ENCODE measurements at regions not wholly inside any gene's neighbourhood (a gene's known extent, or its start where the extent isn't known, plus 50 kb on each side); places are given as distances from the start of the nearest gene placed in this dataset.
"Not testable (repeated sequence)": the region's sequence is repeated elsewhere in the genome, so short reads cannot be mapped to it uniquely, and the experiment has no call there.

GRCh38 chr10:62496925-62497324 is 122.8 kb downstream of the ZNF365 start:
- no peak overlapping the region for H3K4me3 ChIP-seq (ENCODE audit: low read depth, low read length)
- TF ChIP-seq, protein P1, sequence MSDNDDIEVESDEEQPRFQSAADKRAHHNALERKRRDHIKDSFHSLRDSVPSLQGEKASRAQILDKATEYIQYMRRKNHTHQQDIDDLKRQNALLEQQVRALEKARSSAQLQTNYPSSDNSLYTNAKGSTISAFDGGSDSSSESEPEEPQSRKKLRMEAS (IDR thresholded peaks at IDR 0.05; ENCODE audit: low read depth, low read length) = no peak
- TF ChIP-seq POLR2A (IDR thresholded peaks at IDR 0.05; ENCODE audit: extremely low read depth, insufficient read length) (no peak), MYC (IDR thresholded peaks at IDR 0.05; ENCODE audit: low read depth, low read length) (no peak)
- TF ChIP-seq, protein P2, sequence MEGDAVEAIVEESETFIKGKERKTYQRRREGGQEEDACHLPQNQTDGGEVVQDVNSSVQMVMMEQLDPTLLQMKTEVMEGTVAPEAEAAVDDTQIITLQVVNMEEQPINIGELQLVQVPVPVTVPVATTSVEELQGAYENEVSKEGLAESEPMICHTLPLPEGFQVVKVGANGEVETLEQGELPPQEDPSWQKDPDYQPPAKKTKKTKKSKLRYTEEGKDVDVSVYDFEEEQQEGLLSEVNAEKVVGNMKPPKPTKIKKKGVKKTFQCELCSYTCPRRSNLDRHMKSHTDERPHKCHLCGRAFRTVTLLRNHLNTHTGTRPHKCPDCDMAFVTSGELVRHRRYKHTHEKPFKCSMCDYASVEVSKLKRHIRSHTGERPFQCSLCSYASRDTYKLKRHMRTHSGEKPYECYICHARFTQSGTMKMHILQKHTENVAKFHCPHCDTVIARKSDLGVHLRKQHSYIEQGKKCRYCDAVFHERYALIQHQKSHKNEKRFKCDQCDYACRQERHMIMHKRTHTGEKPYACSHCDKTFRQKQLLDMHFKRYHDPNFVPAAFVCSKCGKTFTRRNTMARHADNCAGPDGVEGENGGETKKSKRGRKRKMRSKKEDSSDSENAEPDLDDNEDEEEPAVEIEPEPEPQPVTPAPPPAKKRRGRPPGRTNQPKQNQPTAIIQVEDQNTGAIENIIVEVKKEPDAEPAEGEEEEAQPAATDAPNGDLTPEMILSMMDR (IDR thresholded peaks at IDR 0.05; ENCODE audit: low read depth, low read length) = no peak
- no peak for DNase-seq (ENCODE audit: low read depth)

DNA sequence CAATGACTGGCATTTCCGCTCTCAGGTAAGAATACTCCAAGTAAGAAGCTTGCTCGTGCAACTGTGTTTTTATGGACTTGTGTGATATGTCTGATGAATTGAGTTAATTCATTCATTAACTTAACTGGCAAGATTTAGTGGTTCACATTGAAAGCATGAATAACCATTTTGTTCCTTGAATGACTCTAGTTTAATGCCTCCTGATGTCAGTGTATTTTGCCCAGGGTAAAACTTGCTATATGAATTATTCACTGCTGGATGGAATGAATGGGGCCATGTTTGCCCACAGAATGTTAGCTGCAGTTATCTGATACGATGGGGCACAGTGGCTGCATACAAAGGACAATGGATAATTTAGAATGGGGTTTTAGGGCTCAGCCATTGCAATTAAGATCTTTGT is 124.1 kb downstream of the ZNF365 start:
- no peak overlapping the region for H3K4me3 ChIP-seq (ENCODE audit: low read depth, low read length)
- no peak for DNase-seq (ENCODE audit: low read depth)
- TF ChIP-seq MYC (IDR thresholded peaks at IDR 0.05; ENCODE audit: low read depth, low read length) (no peak), POLR2A (IDR thresholded peaks at IDR 0.05; ENCODE audit: extremely low read depth, insufficient read length) (no peak)
- TF ChIP-seq, protein P2 (IDR thresholded peaks at IDR 0.05; ENCODE audit: low read depth, low read length) = no peak
- TF ChIP-seq, protein P1 (IDR thresholded peaks at IDR 0.05; ENCODE audit: low read depth, low read length) = no peak

GRCh38 chr10:62500116-62500515 is 125.9 kb downstream of the ZNF365 start:
- not testable (repeated sequence) for DNase-seq (ENCODE audit: low read depth)

DNA sequence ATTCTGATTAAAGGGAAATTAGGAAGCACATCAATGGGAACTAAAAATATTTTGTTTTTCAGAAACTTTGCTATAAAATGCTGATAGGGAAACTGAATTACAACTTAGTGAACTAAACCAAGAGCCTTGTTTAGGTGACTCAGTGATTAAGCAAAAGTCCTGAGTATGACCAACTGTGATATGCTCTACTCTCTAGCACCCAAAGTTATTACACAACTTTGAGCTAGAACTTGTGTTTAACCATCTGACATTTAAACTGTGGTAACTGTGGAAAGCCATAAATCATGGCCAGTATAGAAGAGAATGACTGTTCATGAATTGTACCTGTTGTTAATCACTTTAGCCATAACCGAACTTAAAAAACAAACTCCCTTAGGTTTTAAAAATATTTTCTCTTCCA is 127.4 kb downstream of the ZNF365 start:
- TF ChIP-seq MYC (IDR thresholded peaks at IDR 0.05; ENCODE audit: low read depth, low read length) (no peak), POLR2A (IDR thresholded peaks at IDR 0.05; ENCODE audit: extremely low read depth, insufficient read length) (no peak)
- TF ChIP-seq, protein P2 (IDR thresholded peaks at IDR 0.05; ENCODE audit: low read depth, low read length) = no peak
- TF ChIP-seq, protein P1 (IDR thresholded peaks at IDR 0.05; ENCODE audit: low read depth, low read length) = no peak
- no peak overlapping the region for H3K4me3 ChIP-seq (ENCODE audit: low read depth, low read length)
- DNase-seq (ENCODE audit: low read depth) = peak; percentile 88

More at GRCh38 chr10:62500116-62500515, 125.9 kb downstream of the ZNF365 start:
- not testable (repeated sequence) for H3K4me3 ChIP-seq (ENCODE audit: low read depth, low read length)

DNA sequence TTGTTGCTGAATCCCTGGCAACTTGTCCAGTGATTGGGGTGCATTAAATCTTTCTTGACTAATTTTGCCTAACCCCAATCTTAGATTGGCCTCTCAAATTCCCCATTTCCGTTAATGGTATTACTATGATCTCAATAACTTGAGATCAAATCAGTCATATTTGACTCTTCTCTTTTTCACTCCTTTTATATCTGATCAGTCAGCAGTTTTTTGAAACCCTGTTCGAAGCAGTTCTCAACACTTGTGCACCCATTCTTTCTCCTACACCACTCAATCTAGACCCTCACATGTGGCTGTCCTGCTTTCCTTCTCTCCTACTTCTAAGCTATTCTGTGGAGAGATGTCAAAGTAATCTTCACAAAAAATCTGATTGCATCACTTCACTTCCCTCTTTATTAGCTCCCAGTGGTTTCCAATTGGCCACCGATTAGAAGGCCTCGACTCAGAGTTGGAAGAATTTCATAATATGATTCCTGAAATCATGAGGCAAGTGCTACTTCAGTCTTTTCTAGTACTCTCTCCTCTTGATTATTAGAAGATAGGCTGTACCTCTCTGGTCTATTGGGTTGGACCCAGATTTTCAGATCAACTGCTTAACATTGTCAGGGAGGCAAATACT is 128.9 kb downstream of the ZNF365 start:
- H3K4me3 ChIP-seq (ENCODE audit: low read depth, low read length) = no peak overlapping the region
- DNase-seq (ENCODE audit: low read depth) = peak; percentile 86
- TF ChIP-seq MYC (IDR thresholded peaks at IDR 0.05; ENCODE audit: low read depth, low read length) (no peak), POLR2A (IDR thresholded peaks at IDR 0.05; ENCODE audit: extremely low read depth, insufficient read length) (no peak)
- TF ChIP-seq, protein P1 (IDR thresholded peaks at IDR 0.05; ENCODE audit: low read depth, low read length) = no peak
- TF ChIP-seq, protein P2 (IDR thresholded peaks at IDR 0.05; ENCODE audit: low read depth, low read length) = no peak

DNA sequence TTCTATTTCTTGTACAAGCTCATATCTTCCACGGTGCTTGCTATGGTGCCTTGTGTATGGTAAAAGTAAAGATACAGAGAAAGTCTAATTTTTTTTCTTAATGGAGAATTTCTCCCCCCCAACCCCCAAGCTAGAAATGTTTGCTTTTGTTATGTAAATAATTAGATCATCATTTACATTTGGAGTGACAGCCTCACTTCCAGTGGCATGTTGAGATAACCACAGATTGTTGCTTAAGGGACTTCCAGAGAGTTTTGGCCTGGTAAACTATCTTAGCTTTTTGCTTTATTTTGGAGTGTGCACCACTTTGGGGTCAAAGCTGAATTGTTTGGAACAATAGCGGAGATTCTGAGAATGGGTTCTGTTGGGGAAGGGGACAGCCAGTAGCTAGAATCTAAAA is 129.7 kb downstream of the ZNF365 start:
- TF ChIP-seq, protein P1 (IDR thresholded peaks at IDR 0.05; ENCODE audit: low read depth, low read length) = no peak
- TF ChIP-seq MYC (IDR thresholded peaks at IDR 0.05; ENCODE audit: low read depth, low read length) = no peak
- TF ChIP-seq, protein P2 (IDR thresholded peaks at IDR 0.05; ENCODE audit: low read depth, low read length) = no peak
- no peak for TF ChIP-seq POLR2A (IDR thresholded peaks at IDR 0.05; ENCODE audit: extremely low read depth, insufficient read length)

More for the DNA sequence above, 129.7 kb downstream of the ZNF365 start:
- H3K4me3 ChIP-seq (ENCODE audit: low read depth, low read length) = no peak overlapping the region
- no peak for DNase-seq (ENCODE audit: low read depth)
